ENCODE measurements at regions not wholly inside any gene's neighbourhood (a gene's known extent, or its start where the extent isn't known, plus 50 kb on each side); places are given as distances from the start of the nearest gene placed in this dataset.
"Not testable (repeated sequence)": the region's sequence is repeated elsewhere in the genome, so short reads cannot be mapped to it uniquely, and the experiment has no call there.

DNA sequence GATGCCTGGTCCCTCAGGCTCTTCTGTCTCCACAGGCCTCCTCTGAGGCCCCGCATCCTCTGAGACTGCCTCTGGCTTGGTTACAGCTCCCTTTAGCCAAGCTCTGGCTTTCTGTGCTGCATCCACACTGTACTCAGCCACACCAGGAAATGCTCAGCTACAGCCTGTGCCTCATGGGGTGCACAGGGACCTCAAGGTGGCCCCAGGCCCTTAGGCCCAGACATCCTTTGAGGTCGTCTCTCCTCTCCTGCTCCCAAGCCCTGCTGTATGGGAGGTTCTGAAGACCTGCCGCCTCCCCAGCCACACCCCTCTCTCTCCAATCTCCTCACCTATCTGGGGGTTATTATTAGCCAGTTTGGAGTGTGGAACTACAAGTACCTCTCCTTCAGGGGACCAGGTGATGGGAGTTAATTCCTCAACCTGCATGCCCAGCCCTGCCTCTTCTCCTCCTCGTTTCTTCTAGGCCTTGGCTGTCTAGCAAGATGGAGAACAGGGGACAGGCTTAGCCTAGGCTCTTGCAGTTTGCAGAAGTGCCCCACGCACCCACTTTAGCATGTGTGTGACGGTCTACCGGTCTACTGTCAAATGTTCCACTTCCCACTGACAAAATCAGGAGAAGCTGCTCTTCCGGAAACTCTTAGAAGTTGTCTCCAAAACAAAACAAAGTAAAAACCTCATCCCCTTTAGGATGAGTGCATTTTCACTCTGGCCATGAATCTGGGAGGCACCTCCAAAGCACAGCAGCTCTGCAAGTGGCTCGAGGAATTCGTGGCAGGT, 64.0 kb upstream of the WAC start:
- DNase-seq (ENCODE audit: low read depth in 1 of 2, low spot score in 2 of 2), result no peak
- Histone ChIP-seq H3K36me3 (no peaks in the 10 kb centered on the region), H3K27ac (no peak overlapping the region), H3K9me3 (replicated peaks) (no peaks in the 10 kb centered on the region), H3K4me1 (replicated peaks) (no peaks in the 10 kb centered on the region), H3K27me3 (replicated peaks) (no peaks in the 10 kb centered on the region), H3K4me3 (no peak overlapping the region)

DNA sequence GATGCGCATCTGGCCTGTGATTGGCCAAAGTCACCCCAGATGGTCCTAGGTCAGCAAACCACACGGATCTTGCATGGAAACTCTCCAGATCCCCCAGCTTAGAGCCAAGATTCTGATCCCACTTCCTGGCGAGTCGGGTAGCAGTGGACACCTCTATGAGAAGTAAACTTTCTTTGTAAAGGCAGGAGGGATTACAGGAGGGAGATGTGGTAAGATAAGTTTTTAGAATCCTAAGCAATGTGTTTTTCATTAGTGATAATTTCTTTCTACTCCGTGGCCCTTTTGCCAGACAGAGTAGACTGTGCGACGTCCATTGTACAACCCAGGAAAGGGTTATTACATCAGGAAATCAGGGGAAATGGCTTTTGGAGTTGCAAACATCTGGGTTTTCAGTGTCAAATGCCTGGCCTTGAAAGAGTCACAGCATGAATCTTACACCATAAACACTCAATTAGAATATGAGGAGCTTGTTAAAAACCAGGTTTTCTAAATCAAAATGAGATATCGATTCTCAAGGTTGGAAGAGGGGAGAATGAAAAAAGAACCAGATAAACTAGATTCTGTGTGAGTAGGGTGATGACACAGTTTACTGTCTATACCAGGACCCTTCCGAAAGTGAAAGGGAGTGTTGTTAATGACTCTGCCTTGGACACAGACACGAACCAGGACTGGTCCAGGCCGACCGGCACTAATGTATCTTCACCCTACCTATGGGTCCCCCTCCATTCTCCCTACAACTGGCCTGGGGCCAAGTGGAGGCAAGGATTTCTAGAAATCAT, 61.9 kb upstream of the WAC start:
- no peak overlapping the region for H3K4me3 ChIP-seq
- no peaks in the 10 kb centered on the region; the same call in 1 of the 2 replicates for H3K9me3 ChIP-seq (replicated peaks)
- no peaks in the 10 kb centered on the region for H3K36me3 ChIP-seq
- H3K27me3 ChIP-seq (replicated peaks), result no peaks in the 10 kb centered on the region
- no peaks in the 10 kb centered on the region for H3K4me1 ChIP-seq (replicated peaks)
- no peak for DNase-seq (ENCODE audit: low read depth in 1 of 2, low spot score in 2 of 2)
- no peak overlapping the region for H3K27ac ChIP-seq

DNA sequence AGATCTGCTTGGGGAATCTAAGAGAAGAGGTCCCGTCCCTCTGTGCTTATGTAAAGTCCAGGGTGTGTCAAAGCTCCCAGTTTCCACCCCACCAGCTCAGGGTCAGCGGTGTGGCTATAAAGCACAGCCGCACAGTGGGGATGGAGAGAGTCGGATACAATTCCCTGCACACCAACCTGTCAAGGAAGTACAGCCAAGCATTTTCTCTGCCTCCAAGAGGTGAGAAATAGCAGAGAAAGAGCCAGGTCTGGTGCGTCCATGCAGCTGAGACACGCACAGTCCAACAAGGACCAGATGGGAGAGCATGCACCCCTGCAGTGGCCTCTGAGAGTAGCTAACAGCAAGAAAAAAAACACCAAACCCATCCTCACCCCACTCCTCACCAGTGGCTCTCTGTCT, 61.3 kb upstream of the WAC start:
- Histone ChIP-seq H3K4me1 (replicated peaks) (no peaks in the 10 kb centered on the region), H3K9me3 (replicated peaks) (no peaks in the 10 kb centered on the region; the same call in 1 of the 2 replicates), H3K36me3 (no peaks in the 10 kb centered on the region), H3K4me3 (no peak overlapping the region), H3K27ac (no peak overlapping the region), H3K27me3 (replicated peaks) (no peaks in the 10 kb centered on the region)
- DNase-seq (ENCODE audit: low read depth in 1 of 2, low spot score in 2 of 2), result no peak

DNA sequence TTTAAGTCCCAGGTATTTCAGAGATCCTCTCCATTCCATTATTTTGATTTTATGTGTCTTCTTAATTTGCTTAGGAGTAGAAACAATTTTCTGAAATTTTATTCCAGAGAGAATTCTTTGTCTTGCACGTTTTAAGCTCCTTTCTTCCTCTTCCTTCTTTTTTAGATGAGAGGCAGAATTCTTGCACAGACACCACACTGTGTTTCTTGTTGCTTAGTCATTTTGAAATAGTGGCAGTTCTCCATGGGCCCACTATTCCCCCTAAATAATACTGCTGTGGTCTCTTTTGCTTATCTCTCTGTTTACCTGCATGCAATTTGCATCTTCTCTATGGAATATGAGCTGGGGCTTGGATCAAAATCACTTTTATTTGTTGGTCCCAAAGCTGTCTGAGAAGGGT, 54.3 kb upstream of the WAC start:
- H3K4me3 ChIP-seq, result no peak overlapping the region
- DNase-seq (ENCODE audit: low read depth in 1 of 2, low spot score in 2 of 2), result no peak
- no peaks in the 10 kb centered on the region for H3K4me1 ChIP-seq (replicated peaks)
- H3K27me3 ChIP-seq (replicated peaks), result no peaks in the 10 kb centered on the region
- H3K27ac ChIP-seq, result no peak overlapping the region
- H3K9me3 ChIP-seq (replicated peaks), result no peaks in the 10 kb centered on the region; the same call in 1 of the 2 replicates
- no peaks in the 10 kb centered on the region for H3K36me3 ChIP-seq

DNA sequence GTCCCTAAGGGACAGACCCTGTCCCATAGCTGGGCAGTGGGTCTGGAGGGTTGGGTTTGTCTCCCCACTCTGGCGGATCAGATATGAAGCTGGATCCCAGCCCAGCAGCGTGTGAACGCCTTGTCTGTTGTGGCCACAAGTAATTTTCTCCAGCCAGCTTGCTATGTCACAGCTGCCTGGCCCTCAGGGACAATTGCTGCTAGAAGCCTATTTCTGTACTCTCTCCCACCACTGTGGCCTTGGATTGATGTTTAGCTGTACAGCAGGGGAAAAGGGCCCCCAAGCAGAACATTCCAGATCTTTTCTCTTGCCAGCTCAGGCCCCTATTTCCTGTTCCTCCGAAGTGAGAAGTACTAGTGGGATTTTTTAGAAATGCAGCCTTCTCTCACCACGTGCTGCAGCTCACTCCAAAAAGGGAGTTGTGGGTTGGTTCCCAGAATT, 53.5 kb upstream of the WAC start:
- Histone ChIP-seq H3K36me3 (no peaks in the 10 kb centered on the region), H3K27me3 (replicated peaks) (0 out of 2 replicates have a peak, but pooled peaks cover under 1% of the 10 kb centered on the region), H3K4me1 (replicated peaks) (no peaks in the 10 kb centered on the region), H3K9me3 (replicated peaks) (no peaks in the 10 kb centered on the region; the same call in 1 of the 2 replicates), H3K4me3 (no peak overlapping the region), H3K27ac (no peak overlapping the region)
- DNase-seq (ENCODE audit: low read depth in 1 of 2, low spot score in 2 of 2), result no peak

DNA sequence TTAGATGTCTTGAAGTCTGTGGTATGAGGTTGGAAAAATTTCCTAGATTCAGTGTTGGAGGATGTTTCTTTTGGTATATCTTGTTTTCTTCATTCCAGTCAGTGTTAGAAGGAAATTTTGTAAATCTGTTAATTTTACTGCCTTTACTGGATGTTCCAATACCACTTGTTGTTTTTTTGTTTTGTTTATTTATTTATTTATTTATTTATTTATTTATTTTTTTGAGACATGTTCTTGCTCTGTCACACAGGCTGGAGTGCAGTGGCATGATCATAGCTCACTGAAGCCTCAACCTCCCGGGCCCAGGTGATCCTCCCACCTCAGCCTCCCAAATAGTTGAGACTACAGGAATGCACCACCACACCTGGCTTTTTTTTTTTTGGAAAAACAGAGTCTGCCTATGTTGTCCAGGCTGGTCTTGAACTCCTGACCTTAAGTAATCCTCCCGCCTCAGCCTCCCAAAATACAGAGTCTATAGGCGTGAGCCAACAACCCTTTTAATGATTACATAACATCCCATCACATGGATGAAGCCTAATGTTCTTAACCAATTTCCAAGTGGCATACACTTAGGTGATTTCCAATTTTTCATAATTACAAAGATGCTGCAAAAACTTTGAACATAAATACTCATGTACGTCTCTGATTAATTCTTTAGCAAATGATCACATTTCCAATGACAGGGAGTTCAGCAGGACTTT, 52.8 kb upstream of the WAC start:
- Histone ChIP-seq H3K27me3 (replicated peaks) (0 out of 2 replicates have a peak, but pooled peaks cover 3% of the 10 kb centered on the region), H3K4me3 (no peak overlapping the region), H3K36me3 (no peaks in the 10 kb centered on the region), H3K4me1 (replicated peaks) (no peaks in the 10 kb centered on the region), H3K9me3 (replicated peaks) (no peaks in the 10 kb centered on the region), H3K27ac (no peak overlapping the region)
- DNase-seq (ENCODE audit: low read depth in 1 of 2, low spot score in 2 of 2), result no peak

DNA sequence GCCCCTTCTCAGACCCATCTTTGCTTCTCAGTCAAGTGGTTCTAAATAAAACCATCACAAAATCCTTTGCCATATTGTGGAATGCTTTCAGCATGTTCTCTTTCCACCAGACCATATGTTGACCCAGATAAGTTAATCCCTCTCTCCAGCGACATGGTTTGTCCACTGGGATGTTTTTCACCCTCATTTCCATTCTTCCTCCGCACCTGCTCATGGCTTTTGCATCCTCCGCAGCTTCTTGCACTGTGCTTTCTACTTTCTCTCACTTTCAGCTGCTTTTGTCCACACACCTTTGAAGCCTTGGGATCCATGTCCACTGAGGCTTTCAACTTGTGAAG, 52.3 kb upstream of the WAC start:
- H3K9me3 ChIP-seq (replicated peaks), result no peaks in the 10 kb centered on the region

DNA sequence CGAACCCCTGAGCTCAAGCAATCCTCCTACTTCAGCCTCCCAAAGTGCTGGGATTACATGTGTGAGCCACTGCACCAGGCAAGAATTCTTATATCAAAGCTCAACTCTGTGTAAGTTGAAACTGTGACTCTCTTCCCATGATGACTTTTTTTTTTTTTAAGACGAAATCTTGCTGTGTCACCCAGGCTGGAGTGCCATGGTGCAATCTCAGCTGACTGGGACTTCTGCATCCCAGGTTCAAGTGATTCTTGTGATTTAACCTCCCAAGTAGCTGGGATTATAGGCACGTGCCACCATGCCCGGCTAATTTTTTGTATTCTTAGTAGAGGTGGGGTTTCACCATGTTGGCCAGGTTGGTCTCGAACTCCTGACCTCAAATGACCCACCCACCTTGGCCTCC, 51.6 kb upstream of the WAC start:
- not testable (repeated sequence) for H3K27me3 ChIP-seq (replicated peaks); H3K9me3 ChIP-seq (replicated peaks); DNase-seq (ENCODE audit: low read depth in 1 of 2, low spot score in 2 of 2); H3K4me1 ChIP-seq (replicated peaks); H3K36me3 ChIP-seq; H3K27ac ChIP-seq; H3K4me3 ChIP-seq

More for the DNA sequence above, 52.3 kb upstream of the WAC start:
- Histone ChIP-seq H3K4me1 (replicated peaks) (no peaks in the 10 kb centered on the region), H3K27ac (no peak overlapping the region), H3K27me3 (replicated peaks) (0 out of 2 replicates have a peak, but pooled peaks cover 3% of the 10 kb centered on the region), H3K36me3 (no peaks in the 10 kb centered on the region), H3K4me3 (no peak overlapping the region)
- no peak for DNase-seq (ENCODE audit: low read depth in 1 of 2, low spot score in 2 of 2)

DNA sequence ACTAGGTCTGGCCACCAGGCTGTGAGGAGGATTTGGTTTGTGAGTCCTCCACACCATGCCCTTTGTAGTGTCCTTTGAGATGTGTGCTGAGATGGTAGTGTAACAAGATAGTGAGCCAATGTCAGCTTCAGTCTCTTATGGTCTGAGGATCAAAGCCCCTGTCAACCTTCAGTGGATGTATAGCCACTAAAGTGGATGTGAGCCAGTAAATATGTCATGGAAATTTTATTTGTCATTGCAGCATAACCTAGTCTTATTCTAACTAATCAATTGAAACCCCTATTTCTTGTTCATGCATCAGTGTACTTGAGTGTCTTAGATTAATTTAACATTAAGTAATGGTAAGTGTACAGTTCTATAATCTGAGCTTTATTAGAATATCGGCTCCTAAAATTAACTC, 51.0 kb upstream of the WAC start:
- H3K27me3 ChIP-seq (replicated peaks), result 0 out of 2 replicates have a peak, but pooled peaks cover 3% of the 10 kb centered on the region
- no peak overlapping the region for H3K27ac ChIP-seq
- no peak for DNase-seq (ENCODE audit: low read depth in 1 of 2, low spot score in 2 of 2)
- no peaks in the 10 kb centered on the region for H3K4me1 ChIP-seq (replicated peaks)
- no peaks in the 10 kb centered on the region for H3K9me3 ChIP-seq (replicated peaks)
- no peaks in the 10 kb centered on the region for H3K36me3 ChIP-seq
- H3K4me3 ChIP-seq, result no peak overlapping the region

Measured in SJSA1 (cell line).